Central memory CD4-positive, alpha-beta T cell (primary cell): ENCODE measurements at regions not wholly inside any gene's neighbourhood (a gene's known extent, or its start where the extent isn't known, plus 50 kb on each side); places are given as distances from the start of the nearest gene placed in this dataset.
A peak's percentile ranks its signal among the peaks of the same experiment; 100 is the strongest.
"Not testable (repeated sequence)": the region's sequence is repeated elsewhere in the genome, so short reads cannot be mapped to it uniquely, and the experiment has no call there.

Experiments
- DNase-seq: peaks from one replicate; pipeline ENCODE4 v3.0.0; 2022

DNA sequence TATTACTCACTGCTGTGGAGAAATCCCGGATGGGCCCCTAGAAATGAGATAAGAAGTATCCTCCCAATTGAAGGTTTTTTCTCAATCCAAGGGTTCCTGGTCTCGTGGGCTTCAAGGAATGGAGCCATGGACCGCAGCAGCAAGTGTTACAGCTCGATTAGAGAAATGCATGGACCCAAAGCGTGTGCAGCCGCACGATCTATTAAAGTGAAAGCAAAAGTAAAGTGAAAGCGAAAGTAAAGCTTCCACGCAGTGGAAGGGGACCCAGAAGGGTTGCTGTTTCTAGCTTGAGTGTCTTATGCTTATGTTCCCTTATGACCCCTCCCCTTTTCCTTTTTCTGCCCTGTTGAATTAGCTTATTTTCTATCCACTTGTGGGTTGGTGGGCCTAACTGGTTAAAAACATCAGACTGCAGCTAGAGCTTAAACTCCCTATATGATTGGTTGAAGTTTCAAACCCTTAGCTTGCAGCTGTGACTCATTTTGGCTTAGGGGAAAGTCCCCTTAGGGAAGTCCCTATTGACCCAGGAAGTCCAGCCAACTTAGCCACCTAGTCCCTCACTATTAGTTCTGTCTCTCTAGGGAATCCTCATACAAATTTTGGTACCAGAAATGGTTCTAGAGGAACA is 1111.8 kb downstream of the TAF11L14 start:
- DNase-seq: peak; percentile 64

GRCh38 chr5:18749763-18750162 is 1115.5 kb downstream of the TAF11L14 start:
- no peak for DNase-seq

DNA sequence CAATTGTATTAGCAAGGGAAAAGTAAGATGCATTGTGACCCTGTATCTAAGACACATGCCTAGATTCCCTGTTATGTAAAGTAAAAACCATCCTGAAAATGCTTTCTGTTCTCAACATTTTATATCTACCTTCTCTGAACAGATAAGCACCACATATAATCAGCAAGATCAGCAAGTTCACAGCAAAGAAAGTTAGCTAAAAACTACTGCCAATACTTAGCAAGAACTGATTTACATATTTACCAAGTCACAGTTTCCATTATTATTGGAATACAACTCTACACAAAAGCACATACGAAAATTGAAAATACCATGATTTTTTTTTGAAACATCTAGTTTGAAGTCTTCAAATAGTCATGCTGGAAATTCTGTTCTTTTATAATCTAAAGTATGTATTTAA is 1118.1 kb downstream of the TAF11L14 start:
- no peak for DNase-seq

- no peak for DNase-seq
Measured at GRCh38 chr5:18754201-18754600, 1119.9 kb downstream of the TAF11L14 start.

DNA sequence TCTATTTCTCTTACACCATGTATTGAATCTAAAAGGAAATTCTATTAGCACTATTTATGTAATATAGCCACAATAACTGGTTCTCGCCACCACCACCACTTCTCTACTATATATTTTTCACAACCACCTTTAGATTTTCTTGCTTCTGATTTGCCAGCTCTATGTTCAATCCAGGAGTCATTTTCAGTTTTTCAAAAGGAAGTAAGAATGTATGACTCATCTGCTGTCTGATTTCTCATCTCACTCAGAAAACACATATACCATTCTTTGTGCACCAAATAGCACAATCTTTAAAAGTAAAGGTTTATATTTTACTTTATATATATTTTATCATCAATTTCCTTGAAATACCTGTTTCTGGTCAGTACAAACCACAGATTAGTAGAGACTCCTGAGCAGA is 1127.5 kb downstream of the TAF11L14 start:
- no peak for DNase-seq

DNA sequence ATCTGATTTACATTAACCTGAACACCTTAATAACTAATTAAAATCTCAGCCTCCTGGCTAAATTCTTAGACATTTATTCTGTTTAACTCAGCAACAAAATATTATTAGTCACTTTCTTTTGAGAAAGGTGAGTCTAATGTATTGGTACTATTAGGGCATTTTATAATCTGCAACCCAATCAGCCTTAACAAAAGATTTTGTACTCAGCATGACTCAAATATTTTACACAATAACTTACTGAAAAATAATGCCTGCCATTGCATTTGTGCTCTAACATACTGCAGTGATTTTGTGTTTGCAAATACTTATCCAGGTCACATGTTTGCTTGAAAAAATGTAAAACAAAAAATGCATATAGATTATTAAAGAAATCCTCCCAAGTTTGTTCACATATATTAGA is 1129.9 kb downstream of the TAF11L14 start:
- no peak for DNase-seq

DNA sequence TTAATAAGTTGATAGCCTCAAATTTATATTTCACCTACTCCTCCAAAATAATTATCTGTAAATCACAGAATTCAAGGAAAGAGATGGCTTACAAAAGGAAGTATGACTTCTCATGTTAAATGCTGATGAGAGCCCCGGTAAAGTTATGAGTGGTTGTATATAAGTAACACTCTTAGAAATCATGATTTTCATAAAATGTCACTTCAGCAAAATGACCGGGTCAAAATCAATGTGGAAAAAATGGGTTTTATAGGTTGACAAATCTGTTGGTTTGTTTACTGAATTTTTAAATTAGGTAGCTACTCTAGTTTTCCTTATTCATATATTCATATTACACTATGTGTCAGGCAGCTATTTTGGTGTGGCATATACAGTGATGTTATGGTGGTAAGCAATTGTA is 1131.0 kb downstream of the TAF11L14 start:
- no peak for DNase-seq

- no peak for DNase-seq
Measured at GRCh38 chr5:18771097-18771610, 1136.9 kb downstream of the TAF11L14 start.

DNA sequence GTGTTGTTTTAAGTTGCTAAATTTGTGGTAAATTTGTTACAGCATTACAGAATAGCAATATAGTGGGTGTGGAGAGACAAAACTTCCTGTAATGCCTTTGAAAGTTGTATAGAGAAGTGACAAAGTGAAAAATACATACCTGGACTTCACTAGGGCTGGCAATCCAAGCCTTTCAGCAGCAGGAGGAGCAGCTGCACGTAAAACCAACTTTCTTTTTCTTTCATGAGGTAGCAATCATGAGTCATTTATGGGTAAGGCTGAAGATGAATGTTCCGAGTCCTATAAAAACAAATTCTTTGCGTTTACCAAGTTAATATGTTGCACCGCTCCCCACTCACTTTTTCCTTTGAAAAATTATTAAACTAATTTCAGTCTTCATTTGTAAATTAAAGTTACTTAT is 1138.2 kb downstream of the TAF11L14 start:
- no peak for DNase-seq

GRCh38 chr5:18778225-18778624 is 1144.0 kb downstream of the TAF11L14 start:
- no peak for DNase-seq

DNA sequence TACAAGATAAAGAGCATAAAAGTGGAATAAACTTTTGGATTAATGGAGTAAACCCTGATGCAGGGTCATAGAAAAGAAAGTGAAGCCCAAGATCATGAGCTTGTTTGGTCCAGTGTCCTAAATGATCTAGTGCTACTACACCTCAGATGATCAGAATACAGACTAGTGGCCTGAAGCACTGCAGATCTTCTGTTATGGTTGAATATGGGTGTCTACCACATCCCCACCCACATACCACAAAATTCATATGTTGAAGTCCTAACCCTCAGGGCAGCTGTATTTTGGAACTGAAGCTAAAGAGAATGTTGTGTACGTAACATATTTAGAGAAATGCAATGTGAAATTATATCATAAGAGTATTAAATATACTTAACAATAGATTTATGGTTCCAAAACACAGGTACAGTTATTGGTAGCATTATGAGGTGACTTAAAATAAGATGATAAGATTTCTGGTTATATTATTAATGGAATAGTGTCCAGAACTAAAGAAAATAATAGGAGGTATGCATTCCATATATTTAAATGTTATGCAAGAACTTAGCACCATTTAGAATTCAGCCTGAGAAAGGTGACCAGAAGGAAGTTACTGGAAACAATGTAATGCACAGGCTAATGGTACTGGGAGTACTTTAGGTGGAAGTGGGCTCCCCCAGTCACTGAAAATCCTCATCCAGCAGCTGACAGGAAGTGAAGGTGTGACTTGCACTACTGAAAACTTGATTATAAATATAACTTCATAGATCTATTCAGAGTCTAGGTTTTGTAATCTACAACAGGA is 1155.1 kb downstream of the TAF11L14 start:
- no peak for DNase-seq

DNA sequence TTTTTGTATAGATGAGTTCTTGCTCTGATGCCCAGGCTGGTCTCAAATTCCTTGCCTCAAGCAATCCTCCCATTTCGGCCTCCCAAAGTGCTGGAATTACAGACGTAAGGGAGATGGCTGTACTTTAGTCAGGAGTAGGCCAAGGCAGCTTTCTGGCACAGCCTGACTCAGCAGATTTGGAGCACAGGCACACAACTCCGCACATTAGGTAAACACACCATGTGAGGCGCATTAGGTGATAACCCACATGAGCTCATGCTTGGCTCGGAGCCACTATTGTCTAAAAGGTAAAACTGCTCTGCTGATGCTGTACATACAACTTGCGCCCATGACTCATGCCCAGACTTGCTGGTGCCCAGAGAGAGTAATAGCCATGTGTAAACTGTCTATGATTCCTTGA is 1157.9 kb downstream of the TAF11L14 start:
- DNase-seq: no peak

- DNase-seq: no peak
Measured at GRCh38 chr5:18797222-18797621, 1163.0 kb downstream of the TAF11L14 start.

DNA sequence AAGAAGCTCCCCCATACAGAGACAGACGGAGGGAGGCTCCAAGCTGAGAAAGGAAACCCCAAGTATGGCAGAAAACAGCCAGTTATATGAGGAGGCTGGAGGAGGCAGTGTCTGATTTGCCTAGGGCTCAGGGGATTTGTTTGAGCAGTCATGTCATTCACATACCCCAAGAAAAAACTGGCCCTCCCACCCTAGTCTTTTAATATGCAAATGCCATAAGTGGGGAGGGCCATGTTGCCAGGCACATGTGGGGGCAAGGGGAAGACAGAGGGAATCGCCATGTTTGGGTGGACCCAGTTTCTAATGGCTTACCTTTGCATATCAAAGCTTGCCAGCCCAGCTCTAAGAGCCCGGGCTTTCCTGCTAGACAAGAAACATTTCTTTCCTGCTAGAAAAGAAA is 1163.8 kb downstream of the TAF11L14 start:
- no peak for DNase-seq

DNA sequence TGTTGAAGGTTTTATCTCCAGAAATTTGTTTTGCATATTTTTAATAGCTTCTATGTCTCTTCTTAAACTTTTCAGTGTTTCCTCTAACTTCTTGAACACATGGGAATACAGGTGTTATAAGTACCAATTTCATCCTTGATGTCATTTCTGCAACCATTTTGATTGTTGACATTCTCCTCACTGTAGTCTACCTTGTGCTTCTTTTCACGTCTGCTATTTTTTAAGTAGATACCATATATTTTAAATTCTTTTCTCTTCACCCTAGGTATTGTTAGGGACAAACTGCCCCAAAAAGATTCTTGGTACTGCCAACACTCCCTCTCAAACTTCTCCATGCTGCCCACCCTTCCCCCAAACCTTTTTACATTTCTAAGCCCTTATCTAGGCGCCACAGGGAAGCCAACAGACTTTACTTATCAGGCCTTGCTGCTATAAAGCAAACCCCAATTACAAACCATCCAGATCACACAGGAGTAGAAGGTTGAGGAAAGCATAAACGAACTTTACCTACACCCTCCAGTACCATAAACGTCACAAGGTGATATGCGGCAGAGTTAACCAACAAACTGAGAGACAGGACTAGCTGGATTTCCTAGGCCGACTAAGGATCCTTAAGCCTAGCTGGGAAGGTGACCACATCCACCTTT is 1165.3 kb downstream of the TAF11L14 start:
- no peak for DNase-seq

DNA sequence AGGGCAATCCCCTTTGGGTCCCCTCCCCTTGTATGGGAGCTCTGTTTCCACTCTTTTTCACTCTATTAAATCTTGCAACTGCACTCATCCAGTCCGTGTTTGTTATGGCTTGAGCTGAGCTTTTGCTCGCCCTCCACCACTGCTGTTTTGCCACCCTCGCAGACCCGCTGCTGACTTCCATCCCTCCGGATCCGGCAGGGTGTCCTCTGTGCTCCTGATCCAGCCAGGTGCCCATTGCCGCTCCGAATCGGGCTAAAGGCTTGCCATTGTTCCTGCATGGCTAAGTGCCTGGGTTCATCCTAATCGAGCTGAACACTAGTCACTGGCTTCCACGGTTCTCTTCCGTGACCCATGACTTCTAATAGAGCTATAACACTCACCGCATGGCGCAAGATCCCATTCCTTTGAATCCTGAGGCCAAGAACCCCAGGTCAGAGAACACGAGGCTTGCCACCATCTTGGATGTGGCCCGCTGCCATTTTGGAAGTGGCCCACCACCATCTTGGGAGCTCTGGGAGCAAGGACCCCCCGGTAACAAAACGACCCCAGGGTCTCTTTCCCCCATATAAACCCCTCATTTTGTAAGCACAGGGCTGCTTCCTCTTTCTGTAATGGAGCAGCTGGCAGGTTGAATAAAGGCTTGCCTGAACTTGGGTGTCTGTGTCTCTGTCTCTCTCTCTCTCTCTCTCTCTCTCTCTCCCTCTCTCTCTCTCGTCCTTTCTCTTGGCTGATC is 1166.2 kb downstream of the TAF11L14 start:
- no peak for DNase-seq

DNA sequence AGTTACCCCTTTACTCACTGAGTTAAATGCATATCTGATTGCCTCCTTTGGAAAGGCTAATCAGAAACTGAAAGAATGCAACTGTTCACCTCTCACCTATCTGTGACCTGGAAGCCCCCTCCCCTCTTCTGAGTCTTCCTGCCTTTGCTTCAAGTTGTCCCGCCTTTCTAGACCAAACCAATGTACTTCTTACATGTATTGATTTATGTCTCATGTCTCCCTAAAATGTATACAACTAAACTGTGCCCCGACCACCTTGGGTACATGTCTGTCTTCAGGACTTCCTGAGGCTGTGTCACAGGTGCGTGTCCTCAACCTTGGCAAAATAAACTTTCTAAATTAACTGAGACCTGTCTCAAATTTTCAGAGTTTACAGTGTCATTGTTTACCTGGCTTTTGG is 1167.2 kb downstream of the TAF11L14 start:
- not testable (repeated sequence) for DNase-seq

DNA sequence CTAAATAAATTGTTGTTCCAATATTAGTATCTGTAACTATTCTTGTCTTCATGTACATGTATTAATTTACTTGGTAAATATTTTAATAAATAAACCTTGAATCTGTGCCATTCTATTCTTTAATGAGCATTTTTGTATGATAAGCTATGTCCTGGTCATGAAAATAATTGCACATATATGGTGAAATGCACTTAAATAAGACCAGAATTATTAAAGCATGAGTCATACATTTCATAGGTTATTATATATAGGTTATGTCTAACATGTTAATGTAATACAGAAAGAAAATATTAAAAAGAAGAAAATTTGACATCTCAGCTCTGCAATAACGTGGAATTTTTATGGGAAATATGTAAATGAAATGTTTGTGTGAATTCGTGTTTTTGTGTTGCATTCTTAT is 1168.1 kb downstream of the TAF11L14 start:
- DNase-seq: no peak

- no peak for DNase-seq
Measured at GRCh38 chr5:18805376-18805775, 1171.1 kb downstream of the TAF11L14 start.

- no peak for DNase-seq
Measured at GRCh38 chr5:18807256-18808149, 1173.2 kb downstream of the TAF11L14 start.

- DNase-seq: no peak
Measured at GRCh38 chr5:18811661-18812060, 1176.3 kb downstream of the CDH18 start.

GRCh38 chr5:18828351-18828750 is 1159.6 kb downstream of the CDH18 start:
- no peak for DNase-seq
